HG03139 (cell line): ENCODE measurements at regions not wholly inside any gene's neighbourhood (a gene's known extent, or its start where the extent isn't known, plus 50 kb on each side); places are given as distances from the start of the nearest gene placed in this dataset.

Experiments
- ATAC-seq: cut with Tn5 transposase; IDR thresholded peaks from one replicate; pipeline ENCODE4 v1.9.1; 2021; ENCODE audit not compliant: unreplicated experiment

DNA sequence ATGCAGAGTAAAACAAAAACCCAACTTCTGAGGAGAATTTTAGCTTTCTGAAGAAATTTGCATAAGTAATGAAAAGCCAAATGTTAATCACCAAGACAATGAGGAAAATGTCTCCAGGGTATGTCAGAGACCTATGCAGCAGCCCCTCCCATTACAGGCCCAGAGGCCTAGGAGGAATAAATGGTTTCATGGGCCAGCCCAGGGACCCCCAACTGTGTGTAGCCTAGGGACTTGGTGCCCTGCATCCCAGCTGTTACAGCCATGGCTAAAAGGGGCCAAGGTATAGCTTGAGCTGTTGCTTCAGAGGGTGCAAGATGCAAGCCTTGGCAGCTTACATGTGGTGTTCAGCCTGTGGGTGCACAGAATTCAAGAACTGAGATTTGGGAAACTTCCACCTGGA lies 1256.9 kb upstream of the PIK3C3 start:
- ATAC-seq = no peak

DNA sequence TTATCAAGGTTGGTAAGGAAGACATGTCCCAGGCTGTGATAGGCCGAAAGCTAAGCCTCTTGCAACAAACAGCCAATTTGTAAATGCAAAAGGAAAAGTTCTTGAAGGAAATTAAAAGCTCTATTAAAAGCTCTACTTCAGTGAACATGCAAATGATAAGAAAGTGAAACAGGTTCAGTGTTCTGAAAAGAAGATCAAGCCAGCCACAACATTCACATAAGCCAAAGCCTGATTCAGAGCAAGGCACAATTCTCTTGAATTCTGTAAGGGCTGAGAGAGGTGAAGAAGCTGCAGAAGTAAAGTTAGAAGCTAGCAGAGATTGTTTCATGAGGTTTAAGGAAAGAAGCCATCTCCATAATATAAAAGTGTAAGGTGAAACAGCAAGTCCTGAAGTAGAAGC lies 1259.5 kb upstream of the PIK3C3 start:
- ATAC-seq = no peak

DNA sequence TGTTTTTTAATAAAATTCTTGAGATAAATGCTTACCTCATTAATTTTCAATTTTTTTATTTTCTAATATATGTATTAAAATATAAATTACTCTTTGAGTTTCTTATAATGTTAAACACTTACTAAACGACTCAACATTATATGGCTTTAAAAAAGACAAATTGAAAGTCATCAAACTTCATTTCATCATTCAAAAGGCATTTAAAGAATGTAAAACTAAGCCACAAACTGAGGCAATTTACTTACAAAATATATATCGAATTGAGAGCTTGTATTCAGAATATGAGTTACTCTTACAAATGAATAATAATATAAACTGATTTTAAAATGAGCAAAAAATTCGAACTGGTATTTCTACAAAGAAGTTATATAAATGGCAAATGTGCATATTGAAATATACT lies 1262.2 kb upstream of the PIK3C3 start:
- no peak for ATAC-seq

DNA sequence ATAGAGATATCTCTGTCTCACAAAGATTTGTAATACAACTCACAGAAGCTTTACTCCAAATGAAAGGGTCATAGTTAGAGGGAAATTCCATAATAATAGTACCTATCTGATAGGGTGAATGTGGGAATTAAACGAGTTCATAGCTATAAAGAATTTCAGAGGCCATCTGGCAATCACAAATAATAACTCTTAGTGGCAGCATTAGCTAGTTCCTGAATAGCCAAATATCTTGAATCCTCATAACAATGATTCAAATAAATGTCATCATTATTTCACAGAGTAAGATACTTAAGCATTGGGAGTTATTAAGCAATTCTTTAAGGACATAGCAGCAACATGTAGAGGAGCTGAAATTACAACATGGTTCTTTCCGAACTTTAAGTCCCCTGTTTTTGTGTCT lies 1265.0 kb upstream of the PIK3C3 start:
- no peak for ATAC-seq

DNA sequence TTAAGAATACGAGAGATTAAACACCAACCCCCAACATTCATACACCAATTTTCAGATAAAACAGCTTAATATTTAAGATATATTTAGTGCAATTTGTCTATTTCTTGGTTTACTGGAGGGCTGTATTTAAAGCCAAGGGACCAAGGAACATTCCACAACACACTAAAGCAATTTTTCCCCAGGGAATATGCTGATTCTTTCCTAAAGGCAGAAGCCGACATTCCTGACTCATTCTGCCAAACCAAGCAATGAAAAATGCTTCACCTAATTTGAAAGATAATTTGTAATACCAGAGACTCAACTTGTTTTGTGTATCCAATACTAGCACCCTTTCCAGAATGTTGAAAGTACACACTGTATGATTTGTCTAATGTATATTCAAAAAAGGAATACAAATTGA lies 1267.6 kb upstream of the PIK3C3 start:
- no peak for ATAC-seq

DNA sequence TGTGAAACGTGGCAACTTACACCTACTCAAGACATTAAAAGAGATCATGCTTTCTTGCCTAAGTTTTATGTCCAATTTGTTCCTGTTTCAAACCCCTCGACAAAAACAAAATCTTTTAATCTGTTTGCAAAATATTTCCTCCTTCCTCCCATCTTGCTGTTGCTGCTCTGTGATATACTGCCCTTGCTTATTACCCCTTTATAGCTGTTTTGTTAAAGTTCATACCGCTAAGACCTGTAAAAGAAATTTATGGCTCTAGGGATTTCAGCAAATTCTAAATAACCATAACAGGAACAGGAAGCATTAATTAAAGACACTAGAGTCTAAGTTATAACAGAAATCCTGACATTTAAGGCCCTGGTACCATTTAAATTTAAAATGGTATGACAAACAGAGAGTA lies 1268.2 kb upstream of the PIK3C3 start:
- ATAC-seq = no peak

DNA sequence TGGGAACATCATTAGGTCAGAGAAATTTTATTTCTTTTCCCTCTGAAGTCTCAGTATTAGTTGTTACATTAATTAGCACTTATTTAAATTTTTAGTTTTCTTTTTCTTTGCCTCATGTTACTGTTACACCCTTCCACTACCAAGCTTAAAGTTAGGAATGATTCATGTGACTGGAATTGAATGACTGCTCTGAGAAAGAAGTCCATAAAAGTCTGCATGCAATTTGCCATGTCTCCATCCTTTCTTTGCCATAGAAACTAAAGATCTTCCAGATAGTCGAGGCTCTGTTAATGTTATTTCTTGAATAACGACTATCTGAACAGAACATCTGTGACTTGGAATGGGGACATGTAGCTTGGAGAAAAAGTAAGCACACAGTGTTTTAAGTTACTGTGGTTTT lies 1269.8 kb upstream of the PIK3C3 start:
- ATAC-seq = no peak

DNA sequence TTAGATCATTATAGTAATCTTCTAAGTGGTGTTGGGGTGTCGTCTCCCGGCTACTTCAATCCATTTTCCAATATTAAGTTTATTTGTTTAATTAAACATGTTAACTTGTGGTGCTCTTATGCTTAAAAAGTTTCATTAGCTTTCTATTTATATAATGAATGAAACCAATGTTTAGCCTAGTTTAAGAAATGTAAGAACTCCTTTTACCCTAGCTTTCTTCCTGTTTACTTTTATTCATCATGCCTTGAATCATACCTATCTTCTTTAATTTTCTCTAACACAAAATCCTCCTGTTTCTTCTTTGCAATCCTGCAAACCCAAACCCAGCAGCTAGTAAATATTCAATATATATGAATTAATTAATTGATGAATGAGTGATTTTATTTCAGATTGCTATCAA lies 1276.7 kb upstream of the PIK3C3 start:
- no peak for ATAC-seq

DNA sequence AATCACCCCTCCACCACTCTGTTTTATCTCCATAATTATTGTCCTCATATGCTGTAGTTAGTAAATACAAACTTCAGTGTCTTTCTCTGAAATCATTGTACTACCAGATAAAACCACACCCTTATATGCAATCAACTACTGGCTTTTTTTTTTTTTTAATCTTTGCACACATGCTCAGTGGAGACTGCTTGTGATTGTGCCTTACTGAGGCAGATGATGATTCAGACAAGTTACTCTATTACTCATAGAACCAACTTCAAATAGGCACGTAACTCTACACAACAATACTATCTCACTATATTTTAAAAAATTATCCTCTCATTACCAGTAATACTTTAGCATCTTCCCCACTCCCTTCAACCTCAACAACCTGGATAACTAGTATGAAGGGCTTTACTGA lies 1278.4 kb upstream of the PIK3C3 start:
- ATAC-seq = no peak

DNA sequence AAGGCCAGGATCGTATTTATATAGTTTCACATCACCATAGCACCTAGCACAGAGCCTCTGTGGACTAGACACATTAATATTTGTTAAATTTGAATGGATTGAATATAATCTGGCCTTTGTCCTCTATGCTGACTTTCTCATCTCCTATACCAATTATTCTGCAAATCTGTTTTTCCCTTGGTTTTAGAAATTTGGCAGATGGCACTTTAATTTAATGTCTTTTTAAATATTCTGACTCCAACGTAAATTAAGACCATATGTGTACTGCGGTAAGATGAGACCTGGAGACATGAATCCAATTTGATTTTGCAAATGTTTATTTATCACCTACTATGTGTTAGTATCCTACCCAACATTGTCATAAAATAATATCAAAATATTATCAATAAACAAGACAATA lies 1281.9 kb upstream of the PIK3C3 start:
- no peak for ATAC-seq

DNA sequence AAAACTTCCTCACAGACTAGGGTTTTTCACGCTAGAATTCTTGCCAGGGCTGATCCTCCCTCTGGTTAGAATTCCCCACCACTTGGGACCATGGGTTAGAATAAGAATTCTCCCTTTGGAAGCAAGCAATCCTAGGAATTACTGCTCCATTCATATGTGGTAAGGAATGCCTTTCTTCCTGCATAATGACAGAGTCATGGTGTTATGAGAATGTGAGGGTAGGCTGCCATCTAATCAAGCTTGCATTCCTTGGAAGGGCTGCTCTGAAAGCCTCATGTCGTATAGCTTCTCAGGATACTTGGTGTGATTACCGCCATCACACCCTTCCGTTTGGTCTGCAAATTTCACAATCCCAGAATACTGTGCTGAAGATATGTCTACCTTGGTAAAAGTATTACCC lies 1282.4 kb upstream of the PIK3C3 start:
- no peak for ATAC-seq

DNA sequence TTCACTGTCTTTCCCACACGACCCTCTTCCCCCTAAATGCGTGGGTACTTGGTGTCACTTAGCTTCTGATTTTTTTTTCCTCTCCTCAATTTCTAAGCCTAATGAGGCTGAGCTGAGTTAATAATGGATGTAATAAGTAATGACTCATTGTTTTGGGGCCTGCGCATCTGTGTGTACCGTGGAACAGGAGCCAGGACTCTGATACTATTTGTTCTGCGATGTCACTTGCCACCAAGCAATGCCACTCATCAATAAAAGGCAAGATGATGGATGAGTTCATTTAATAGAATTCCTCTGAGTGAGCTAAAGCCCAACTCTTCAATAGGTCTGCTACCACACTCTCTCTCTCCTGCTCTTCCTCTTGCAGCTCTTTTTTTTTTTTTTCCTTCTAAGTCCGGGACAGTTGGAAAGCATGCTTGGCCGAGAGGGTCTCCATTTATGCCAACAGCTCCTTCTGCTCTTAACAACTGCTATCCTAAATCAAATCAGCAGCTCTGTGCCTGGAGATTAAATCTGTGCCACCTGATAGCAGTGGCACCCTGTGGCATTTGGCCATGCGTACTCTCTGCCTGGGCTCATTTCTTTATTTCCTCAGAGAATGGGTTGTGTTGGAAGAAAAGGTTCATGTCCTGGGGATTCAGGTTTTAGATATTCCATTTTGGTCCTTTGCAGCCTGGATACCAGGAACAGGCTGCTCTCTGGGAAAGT lies 1284.2 kb upstream of the PIK3C3 start:
- no peak for ATAC-seq

DNA sequence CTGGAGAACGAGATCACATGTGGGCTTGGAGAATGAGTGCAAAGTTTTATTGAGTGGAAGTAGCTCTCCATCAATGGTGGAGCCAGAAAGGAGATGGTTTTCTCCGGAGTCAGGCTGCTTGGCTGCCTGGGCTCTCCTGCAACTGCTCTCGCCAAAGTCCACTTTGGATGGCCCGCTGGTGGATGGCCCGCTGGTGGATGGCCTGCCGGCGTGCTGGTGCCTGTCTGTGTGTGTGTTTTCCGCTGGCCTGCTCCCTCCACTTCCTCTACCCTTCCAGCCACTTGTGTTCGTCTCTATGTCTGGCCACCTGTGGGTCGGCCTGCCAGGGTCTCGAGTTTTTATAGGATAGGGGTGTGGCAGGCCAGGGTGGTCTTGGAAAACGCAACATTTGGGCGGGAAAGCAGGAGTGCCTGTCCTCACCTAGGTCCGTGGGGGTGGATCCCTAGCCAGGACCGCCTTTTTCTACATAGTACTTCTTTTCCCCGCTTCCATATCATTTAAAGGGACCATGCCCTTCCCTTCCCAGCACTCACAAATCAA lies 1292.1 kb upstream of the PIK3C3 start:
- no peak for ATAC-seq

DNA sequence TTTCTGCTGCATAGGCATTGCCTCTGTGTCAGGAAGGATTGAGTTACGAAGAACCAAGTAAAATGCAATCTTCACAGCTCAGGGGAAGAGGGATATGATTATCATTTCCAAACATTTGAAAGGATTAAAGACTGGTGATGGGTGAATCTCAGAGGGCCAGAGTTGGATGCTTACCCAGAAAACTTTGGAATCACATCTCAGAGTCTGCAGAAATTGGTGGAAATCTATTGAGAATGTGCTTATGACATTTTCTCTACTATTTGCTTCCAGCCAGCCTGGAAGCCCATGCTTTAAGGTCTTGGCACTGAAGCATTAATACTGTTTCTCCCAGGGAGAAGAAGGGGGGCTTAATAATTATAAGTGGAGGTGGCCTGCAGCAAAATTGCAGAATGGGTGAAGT lies 1301.4 kb upstream of the PIK3C3 start:
- no peak for ATAC-seq

DNA sequence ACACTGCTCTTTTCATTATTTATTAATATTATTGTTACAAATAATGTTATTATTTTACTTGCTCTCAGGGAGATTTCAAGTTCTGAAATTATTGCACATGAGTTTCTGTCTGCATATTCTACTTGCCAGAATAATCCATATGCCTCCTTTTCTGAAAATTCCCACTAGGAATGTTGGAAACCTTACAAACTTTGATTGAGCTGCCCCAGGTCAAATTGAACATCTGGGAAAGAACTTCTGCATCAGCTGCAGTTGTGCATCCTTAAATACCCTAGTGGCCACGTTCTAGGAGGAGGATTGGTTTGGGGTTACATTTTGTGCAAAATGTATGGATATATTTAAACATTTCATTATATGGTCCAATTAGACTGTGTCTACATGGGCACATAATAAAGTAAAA lies 1302.7 kb upstream of the PIK3C3 start:
- no peak for ATAC-seq

DNA sequence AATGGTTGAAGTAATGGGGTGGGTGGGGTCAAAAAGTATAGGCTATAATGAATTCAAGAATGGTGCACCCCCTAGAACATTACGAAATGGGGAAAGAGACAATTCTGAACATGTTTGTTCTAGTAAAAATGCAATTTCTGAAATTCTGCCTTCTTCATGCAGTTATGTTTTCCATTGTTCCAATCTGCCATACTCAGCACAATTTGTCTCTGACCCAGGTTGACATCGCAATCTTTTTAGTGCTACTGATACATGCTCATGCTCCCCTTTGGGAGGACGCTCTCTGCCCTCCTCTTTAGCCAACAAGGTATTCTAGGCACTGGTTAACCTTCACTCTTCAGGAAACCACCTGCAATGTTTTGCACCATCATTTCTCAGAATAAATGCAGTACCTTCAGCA lies 1303.9 kb upstream of the PIK3C3 start:
- ATAC-seq = no peak

DNA sequence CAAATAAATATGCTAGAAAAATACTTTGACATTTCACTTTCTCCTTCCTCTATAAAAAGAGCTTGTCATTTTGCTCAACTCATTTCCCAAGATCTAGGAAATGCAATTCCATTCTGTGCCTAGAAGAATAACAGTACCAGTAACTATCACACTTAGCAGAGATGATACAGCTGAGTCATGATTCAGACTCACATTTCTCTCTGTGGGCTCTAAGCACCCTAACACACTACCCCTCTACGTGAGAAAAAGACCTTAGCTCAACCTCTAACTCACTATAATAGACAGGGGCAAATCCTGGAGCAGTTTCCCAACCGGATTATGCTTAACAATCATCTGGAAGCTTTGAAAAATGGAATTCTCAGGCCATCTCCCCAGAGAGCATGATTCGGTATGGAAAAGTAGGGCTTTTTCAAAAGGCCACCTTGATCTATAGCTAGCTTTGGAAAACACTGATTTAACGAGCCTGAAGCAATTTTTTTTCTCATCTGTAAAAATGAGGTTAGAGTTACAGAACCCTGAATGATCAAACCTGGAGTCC lies 1312.3 kb upstream of the PIK3C3 start:
- ATAC-seq = no peak

DNA sequence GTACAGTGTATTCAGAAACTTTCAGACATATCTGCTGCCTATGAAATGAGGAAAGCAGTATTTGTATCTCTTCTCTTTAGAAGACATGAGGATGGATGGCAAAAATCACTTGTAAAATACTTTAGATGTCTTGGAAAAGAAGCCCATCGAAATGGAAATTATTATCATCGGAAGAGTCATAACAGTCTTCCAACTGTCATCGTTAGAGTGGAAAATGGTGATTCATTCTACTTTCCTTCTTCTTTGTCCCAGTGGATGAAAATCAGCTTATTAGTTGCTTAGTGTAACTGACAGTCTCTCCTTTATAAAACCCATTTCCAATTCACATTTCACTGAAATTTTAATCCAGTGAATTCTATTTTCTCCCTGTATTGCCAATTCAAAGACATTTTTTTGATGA lies 1323.7 kb upstream of the PIK3C3 start:
- no peak for ATAC-seq

DNA sequence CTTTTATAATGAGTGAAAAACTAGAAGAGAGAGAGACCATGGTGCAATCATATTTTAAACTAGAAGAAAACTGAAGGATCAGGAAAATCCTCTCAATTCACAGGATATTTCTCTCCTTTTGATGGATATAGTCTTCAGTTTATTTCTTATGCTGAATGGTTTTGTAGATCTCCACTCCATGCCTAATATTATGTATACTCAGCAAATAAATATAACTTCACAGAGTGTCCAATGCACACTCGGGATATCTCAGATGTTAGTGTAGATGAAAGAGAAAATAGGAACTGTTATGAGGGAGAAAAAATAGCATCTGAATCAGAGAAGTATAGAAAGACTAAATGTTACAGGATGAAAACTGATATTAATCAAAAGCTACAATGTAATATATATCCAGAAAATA lies 1324.5 kb upstream of the PIK3C3 start:
- ATAC-seq = no peak

DNA sequence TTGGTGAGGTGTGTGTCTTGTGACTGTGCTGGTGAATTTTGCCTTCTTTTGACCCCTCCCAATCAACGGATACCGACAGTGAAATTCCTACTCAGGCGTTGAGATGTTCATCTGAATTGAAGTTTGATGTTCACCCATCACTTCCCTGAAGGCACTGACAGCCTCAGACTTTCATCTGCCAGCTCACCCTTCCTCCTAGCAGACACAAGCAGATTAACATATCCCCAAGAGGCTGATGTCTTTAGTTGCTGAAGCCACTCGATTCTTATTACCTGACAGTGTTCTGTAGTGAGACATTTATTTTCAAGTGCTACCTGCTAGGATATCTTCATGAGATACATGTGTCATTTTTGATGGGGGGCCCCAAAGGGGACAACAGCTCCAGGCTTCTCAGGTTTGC lies 1330.1 kb upstream of the PIK3C3 start:
- ATAC-seq = no peak

DNA sequence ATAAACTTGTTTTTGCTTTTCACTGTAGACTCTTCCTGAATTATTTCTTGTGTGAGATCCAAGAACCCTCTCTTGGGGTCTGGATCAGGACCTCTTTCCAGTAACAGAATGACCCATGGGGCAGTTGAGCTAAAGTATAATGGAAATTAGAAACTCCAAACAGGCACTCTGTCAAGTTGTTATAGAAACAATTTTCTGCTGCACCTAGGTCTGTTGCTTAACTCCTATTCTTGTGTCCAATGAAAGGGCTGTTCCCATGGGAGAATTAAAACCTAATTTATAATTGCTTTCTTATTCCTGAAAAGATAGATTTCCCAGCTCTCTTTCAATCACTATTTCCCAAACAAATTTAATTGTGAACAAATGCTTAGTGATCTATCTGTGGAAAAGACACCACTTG lies 1341.3 kb upstream of the PIK3C3 start:
- no peak for ATAC-seq

DNA sequence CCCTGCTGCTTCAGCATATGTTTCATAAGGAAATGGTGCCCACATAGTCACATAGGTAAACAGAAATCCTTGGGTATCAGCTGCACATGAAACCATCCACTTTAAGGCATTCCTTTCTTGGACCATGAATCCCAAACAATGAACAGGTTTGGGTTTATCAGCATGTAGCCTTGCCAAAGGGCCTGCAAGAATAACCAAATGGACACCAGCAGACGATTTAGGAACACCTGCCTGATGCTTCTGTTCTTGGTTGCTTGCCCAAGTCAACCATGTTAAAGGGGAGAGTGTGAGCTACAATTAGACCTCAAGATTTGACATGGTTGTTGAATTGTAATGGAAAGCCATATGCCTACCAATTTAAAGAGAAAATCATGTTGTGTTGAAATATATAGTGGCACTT lies 1342.7 kb upstream of the PIK3C3 start:
- ATAC-seq = no peak

DNA sequence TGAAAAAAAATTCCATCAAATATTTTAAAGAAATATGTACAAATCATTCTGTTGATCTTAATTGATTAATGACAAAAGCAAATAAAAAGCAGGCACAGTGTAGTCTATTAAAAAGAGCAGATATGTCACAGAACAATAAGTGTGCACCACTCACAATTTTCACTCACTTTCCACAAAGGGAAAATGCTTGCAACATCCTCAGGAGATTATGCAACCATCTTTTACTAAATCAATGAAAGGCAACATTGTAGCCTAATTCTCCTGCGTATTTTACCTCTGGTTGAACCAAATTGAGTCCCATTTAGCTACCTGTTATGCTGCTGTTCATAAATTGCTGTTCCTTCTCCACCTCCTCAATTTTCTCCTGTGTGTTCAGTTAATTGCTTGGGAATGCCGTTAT lies 1346.8 kb upstream of the PIK3C3 start:
- ATAC-seq = no peak
